GM21526 (cell line): ENCODE measurements at regions not wholly inside any gene's neighbourhood (a gene's known extent, or its start where the extent isn't known, plus 50 kb on each side); places are given as distances from the start of the nearest gene placed in this dataset.
"Not testable (repeated sequence)": the region's sequence is repeated elsewhere in the genome, so short reads cannot be mapped to it uniquely, and the experiment has no call there.

ENCODE experiments used
- ATAC-seq: cut with Tn5 transposase; IDR thresholded peaks from one replicate; pipeline ENCODE4 v1.9.1; 2021; ENCODE audit warnings: moderate library complexity; ENCODE audit not compliant: unreplicated experiment, low FRiP score

DNA sequence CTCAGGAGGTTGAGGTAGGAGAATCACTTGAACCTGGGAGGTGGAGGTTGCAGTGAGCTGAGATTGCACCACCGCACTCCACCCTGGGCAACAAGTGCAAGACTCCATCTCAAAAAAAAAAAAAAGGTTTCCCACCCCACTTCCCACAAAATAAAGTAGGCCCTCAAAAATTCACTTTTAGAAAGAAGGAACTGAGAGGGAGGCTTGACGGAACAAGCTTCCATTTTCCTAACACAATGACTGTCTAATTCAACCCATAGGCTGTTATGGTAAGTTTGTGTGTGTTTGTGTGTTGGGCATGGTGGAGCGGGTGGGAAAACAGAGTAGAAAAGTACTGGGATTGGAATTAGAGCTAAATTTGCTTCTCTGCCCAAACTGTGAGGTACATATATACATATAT is 98.4 kb upstream of the MAN1A1 start:
- no peak for ATAC-seq

DNA sequence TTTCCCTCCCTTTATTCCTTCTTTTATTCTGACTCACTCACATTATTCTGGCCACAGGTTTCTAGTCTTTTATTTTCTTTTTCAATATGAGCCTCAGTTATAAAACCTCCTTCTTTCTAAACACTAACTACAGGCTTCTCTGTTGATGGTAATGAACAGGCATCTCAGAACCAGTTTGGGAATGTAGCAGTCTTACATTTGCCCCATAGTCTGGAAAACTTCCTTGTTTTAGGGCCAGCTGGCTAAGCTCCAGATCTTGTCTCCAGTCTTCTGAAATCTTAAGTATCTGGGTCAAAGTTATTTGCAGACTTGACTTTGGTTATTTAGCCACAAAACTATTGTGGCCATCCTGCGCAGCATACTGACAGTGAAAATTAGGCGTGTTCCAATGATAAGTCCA is 97.0 kb upstream of the MAN1A1 start:
- ATAC-seq = no peak

DNA sequence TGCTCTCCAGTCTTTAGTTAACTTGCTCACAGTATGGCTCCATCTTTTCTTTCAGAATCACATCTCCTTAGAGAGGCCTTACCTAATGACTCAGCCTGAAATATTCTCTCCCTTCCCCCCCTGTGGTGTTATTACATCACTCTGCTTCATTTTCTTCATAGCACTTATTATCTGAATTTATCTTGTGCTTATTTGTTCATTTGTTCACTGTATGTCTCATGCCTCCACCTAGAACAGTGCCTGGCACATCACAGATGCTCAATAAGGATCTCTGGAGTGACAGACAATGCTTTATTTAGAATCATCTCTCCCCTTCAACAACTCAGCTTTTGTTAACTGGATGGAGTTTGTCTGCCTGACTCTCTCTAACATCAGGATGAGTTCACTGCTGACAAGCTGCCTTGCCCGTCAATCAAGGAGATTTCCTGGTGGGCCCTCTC is 96.6 kb upstream of the MAN1A1 start:
- ATAC-seq = peak; percentile 36

DNA sequence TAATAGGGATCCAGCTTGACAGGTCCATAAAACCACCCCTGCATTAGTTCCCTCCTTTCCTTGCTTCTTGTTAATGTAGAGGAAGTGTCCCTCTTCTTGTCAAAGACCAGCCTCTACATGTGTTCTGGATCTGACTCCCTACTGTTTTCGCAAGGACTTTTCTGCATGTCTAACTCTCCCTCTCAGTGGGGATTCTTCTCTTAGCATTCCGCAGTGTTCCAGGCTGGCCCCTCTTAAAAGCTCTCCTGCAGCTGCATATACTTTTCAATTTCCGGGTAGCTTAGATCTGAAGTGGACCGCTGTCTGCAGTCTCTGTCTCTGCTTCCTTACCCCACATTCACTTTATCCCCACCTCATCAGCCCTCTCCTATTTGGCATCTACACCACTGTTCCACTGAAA is 96.1 kb upstream of the MAN1A1 start:
- no peak for ATAC-seq

DNA sequence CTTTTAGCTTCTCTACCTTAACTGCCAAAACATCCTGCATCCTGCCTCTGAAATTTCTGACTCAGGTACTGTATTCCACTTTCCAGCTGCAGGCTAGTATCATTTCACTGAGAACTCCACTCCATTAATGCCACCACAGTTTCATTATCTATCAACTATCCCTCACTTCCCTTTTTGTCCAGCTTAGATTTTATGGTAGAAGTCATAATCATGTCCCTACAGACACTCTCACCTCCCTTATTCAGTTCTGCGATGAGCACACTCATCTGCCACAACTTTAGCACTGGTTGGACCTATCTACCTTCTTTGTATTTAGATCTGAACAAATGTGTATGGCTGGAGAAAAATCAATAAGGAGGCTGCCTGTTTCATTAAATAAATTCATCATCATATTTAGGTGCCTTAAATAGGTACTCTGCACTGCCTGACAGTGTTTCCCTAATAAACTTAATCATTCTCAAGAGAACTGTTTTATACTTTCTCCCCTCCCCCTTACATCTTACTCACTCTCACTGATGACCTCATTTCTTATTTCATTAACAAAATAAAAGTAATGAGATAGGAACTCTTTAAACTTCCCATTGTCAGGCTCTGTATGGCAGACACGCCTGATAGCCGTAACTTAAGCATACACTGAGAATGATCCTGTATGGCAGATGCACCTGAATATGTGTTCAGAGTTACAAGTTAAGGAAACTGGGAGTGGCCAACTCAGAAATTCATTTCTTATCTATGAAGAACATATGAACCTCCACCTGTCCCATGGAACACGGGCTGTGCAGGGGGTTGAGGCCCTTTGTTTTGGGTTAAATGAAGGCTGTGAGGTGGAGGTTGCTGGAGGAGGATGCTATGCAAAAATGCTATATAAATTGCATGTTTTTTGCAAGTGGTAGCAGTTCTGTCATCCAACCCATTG is 95.3 kb upstream of the MAN1A1 start:
- peak; percentile 56 for ATAC-seq

DNA sequence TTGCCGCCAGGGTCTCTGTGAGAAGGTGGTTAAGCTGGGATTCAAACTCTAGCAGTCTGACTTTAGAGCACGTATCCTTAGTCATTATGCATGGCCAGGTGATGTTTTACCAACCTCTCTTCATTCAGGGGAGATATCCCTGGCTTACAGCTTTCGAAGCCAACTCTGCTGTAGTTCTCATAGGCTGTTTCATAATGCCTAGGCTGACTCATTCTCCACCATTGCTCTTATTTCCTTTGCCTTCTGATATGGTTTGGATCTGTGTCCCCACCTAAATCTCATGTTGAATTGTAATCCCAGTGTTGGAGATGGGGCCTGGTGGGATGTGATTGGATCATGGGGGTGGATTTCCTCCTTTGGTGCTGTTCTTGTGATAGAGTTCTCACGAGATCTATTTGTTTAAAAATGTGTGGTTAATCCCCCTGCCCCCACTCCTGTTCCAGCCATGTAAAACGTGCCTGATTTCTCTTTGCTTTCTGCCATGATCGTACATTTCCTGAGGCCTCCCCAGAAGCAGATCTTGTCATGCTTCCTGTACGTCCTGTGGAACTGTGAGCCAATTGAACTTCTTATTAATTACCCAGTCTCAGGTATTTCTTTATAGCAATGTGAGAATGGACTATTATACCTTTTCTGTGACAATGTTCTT is 94.6 kb upstream of the MAN1A1 start:
- ATAC-seq = no peak

DNA sequence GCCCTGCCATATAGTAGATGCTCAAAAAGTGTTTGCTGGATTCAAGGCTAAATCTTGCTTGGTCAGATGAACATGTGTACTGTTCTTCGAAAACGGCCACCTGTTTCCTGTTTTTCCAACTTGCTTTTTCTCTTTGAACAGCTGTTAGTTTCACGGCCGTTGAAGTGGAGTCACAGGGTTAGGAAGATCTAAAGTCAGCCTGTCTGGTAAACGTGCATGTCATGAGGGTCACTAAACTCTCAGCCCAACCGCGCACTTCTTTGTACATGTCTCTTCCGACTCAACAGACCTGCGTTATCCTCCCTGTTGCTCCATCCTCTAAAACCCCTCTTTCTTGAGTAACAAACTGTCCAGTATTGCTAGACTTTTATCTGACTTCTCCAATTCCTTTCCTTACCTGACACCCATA is 93.2 kb upstream of the MAN1A1 start:
- ATAC-seq = no peak

DNA sequence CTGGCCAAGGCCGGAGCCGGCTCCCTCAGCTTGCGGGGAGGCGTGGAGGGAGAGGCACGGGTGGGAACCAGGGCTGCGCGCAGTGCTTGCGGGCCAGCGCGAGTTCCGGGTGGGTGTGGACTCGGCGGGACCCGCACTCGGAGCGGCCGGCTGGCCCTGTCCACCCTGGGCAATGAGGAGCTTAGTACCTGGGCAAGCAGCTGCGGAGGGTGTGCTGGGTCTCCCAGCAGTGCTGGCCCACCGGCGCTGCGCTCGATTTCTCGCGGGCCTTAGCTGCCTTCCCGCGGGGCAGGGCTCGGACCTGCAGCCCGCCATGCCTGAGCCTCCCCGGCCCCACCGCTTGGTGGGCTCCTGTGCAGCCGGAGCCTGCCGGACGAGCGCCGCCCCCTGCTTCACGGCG is 91.4 kb upstream of the MAN1A1 start:
- no peak for ATAC-seq

DNA sequence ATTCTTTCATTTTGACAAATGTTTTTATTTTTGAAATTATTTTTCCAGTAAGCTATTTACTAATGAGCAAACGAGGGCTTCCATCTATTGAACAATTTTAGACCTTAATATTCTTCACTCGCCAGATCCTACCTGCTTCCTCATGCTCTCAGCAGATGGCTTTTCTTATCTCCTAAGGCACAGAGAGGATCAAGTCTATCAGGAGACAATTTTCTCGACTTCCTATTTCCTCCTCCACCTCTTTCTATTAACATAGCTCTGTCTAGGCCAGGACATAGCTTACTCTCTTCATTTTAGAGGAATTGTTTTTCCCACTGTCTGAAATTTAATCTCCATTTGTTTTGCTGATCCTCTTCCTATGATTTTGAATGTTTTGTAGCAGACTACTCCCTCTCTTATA is 87.0 kb upstream of the MAN1A1 start:
- ATAC-seq = no peak

DNA sequence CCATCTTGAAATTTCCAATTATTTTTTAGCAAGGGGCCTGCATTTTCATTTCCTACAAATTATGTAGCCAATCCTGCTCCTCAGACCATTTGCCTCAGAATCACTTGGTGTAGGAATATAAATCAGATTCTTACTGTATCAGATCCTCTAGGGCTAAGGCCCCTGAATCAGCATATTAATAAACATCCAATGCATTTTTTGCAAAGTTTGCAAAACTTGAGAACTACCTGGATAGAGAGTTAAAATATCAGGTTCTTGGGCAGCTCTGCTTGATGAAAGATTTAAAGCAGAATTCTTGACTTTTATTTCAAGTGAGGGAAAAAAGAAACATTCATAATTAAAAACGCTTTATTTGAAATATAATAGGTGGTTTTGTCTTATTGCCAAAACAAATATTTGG is 82.2 kb upstream of the MAN1A1 start:
- ATAC-seq = no peak

DNA sequence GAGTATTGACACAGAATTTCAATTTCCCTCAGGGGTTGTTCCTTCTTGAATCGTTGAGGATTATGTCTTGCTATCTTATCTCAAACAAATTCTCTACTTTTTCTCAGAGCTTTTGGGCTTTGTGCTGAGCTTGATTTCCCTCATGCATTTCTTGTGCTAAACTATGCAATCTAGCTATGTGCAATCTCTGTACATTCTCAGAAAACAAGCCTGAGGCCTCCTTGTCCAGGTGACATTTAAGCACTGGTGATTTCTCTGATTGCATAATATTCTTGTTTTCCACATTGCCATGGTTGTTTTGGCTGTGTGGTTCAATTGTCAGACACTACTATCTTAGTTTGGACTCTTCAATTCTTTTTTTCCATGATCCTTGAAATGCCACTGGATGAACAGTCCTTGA is 81.2 kb upstream of the MAN1A1 start:
- ATAC-seq = no peak

DNA sequence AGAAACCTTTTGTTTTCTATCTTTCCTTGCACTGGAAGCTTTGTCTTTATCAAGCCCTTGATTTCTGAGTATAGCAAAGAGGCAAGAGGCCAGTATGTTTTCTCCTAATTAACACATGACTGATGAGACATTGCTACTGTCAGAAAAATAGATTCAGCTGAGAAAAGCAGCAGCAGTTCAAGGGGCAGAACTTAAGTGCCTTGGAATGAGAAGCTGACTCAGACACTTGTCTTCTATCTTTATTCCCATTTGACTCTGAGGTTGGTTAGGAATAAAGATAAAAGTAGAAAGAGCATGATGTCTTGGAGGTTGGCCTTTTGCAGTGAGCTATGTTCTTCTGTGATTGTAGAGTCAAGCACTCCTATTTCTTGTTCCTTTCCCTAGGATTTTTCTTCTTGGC is 79.1 kb upstream of the MAN1A1 start:
- ATAC-seq = no peak

DNA sequence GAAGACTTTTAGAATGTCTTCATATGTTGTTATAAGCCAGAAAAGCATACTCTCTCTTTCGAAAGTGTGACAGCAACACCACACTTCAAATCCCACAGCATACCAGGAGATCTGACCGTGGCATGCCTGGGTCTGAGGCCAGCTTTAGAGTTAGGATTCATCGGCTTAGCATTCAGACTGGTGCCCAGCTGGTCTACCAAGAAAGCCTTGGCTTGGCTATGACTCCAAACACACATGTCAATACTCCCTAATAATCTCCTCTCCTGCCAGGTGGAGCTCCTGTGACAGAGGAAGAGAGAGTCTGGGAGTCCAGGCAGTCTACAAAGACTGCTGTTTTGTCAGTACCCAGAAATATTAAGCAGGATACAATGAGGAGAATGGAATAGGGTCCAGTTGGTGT is 77.1 kb upstream of the MAN1A1 start:
- ATAC-seq = no peak

DNA sequence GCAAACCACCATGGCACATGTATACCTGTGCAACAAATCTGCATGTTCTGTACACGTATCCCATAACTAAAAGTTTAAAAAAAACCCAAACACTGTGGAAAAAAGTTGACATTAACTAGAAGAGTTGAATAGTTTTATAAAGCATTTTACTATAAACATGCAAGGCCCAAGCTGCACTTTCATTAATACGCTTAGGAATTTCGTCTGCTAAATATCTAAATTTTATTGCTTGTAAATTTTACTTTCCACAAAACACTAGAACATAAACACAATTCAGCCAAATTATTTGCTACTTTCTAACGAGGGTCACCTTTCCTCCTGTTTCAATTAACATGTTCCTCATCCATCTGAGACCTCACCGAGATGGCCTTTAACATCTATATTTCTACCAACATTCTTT is 74.4 kb upstream of the MAN1A1 start:
- no peak for ATAC-seq

DNA sequence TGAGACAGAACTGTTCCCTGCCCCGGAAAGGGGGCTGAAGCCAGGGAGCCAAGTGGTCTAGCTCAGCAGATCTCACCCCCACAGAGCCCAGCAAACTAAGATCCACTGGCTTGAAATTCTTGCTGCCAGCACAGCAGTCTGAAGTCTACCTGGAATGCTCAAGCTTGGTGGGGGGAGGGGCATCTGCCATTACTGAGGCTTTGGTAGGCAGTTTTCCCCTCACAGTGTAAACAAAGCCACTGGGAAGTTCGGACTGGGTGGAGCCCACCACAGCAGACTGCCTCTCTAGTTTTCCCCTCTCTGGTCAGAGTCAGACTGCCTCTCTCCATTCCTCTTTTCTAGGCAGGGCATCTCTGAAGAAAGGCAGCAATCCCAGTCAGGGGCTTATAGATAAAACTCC is 68.5 kb upstream of the MAN1A1 start:
- not testable (repeated sequence) for ATAC-seq

DNA sequence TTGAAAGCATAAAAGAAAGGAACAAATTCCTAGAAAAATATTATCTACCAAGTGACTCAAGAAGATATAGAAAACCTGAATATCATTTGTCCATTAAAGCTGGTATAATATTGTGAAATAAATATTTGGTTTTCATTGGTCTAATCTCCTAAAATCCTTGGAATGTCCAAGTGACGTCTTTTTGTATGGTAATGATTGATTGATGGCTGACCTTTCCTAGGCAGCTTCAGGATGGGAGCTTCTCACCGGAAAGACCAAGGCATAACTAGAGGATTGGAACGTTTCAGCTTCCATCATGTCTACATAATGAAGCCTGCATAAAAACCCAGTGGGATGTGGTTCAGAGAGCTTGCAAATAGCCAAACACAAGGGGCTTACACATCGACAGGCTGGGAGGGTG is 57.6 kb upstream of the MAN1A1 start:
- no peak for ATAC-seq

DNA sequence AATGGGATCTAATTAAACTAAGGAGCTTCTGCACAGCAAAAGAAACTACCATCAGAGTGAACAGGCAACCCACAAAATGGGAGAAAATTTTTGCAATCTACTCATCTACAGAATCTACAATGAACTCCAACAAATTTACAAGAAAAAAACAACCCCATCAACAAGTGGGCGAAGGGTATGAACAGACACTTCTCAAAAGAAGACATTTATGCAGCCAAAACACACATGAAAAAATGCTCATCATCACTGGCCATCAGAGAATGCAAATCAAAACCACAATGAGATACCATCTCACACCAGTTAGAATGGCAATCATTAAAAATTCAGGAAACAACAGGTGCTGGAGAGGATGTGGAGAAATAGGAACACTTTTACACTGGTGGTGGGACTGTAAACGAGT is 55.6 kb upstream of the MAN1A1 start:
- ATAC-seq = not testable (repeated sequence)
